ENCODE measurements at regions not wholly inside any gene's neighbourhood (a gene's known extent, or its start where the extent isn't known, plus 50 kb on each side); places are given as distances from the start of the nearest gene placed in this dataset.
"Not testable (repeated sequence)": the region's sequence is repeated elsewhere in the genome, so short reads cannot be mapped to it uniquely, and the experiment has no call there.

GRCh38 chr1:29767088-29767685 lies 530.9 kb downstream of the PTPRU start:
- no peak for DNase-seq

- no peak for DNase-seq
Observed at GRCh38 chr1:29762635-29763034, 526.3 kb downstream of the PTPRU start.

- DNase-seq, result no peak
Observed at GRCh38 chr1:29761159-29761928, 525.0 kb downstream of the PTPRU start.

DNA sequence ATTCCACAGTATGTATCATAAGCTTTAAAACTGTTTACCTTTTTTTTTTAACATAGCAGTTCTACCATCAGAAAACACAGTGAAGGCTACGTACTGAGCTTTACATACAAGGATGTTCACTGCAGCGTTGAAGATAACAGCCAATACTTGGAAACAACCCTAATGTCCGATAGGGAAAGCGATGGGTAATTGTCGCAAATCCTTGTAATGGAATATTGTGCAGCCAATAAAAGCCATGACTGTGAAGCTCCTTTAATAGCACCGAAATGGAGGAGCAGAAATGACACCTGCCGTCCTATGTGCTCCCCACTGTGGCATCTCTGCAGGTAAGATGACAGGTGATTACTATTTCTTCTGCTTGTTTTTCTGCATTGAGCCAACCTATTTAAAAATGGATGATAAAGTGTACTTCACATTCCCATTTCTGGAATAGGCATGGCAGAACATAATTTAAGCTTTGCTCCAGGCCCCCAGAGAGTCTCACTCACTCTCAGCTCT lies 523.8 kb downstream of the PTPRU start:
- no peak for DNase-seq

DNA sequence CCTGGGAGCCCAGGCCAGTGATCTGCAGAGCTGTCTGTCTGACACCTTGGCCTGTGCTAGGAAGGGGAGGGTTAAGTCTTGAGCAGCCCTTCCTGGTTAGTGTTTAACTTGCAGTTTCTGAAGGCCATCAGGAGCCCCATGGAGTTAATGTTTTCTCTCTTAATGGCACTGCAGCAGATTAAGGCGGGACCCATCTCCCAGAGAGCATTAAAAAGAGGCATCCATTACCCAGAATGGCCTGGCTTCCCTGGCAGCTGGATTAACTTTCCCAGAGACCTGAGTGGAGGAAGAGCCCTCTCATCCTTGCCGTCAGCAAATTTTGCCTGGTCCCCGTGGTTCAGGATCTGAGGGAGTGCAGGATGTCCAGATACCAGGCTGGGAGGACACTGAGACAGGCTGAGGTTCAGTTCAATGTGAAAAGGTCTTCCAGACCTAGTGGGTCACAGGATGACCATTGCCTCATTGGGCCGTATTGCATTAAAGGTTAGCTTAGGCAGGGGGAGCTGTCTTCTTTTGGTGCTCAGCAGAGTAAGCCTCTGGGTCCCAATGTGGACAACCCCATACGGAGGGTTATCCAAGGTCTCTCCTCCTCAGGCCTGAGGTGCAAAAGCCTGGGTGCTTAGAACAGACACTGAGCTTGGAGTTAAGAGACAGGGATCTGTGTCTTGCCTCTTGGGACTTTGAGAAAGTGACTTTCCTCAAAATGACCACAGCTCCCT lies 522.6 kb downstream of the PTPRU start:
- DNase-seq, result no peak

GRCh38 chr1:29757866-29758780 lies 521.8 kb downstream of the PTPRU start:
- DNase-seq, result no peak

GRCh38 chr1:29756901-29757725 lies 520.8 kb downstream of the PTPRU start:
- DNase-seq, result no peak

GRCh38 chr1:29756498-29756897 lies 520.2 kb downstream of the PTPRU start:
- DNase-seq, result no peak

DNA sequence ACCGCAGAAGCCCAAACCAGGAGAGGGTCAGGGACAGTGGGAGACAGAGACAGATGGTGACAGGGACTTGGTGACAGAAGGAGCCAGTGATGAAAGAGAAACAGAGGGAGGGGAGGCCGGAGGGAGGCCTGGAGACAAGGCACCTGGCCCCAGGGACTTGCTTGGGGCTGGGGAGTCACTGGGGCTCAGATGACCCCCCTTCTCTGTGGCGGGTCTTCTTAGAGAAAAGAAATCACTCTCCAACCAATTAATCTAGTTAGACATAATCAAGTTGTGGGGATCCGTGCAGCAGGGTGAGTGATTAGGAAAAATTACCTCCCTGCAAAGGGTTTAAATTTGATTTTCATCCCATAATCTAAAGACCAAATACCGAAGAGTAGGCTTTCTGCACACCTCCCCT lies 519.8 kb downstream of the PTPRU start:
- no peak for DNase-seq

GRCh38 chr1:29755412-29756015 lies 519.2 kb downstream of the PTPRU start:
- not testable (repeated sequence) for DNase-seq

- no peak for DNase-seq
Observed at GRCh38 chr1:29754573-29755375, 518.5 kb downstream of the PTPRU start.

DNA sequence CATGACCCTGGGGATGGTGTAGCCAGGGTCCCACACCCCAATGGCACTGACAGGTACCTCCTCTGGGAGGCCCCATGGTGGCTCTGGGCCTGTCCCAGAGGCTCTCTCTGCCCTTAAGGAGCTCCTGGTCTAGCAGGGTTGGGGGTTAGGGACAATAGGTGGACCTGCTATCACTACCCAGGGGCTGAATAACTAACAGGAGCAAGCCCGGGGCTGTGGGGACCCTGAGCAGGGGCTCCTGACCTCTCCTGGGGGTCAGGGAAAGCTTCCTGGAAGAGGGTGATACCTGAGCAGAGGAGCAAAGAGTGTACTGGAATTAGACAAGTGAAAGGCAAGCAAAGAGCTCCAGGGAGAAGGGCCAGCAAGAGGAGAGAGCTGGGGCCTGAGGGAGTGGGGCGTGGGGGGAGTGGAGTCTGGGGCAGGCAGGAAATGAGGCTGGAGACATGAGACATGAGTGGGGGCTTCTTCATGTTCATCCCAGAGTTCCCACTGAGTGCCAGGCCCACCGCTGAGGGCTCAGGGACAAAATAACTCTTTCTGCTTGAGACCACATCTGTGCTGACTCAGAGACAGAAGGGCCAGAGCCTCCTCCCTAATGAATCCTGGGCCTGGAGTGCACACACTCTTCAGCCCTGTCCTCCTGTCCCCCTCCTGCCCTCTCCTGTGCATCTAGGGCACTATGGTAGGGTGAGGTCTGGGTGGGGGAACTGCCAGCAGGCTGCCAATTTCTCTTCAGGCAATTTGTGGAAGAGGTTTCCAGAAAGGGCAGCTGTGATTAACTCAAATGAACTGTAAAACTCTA lies 517.6 kb downstream of the PTPRU start:
- DNase-seq, result no peak

- no peak for DNase-seq
Observed at GRCh38 chr1:29753244-29753643, 516.9 kb downstream of the PTPRU start.

- DNase-seq, result no peak
Observed at GRCh38 chr1:29752141-29752540, 515.8 kb downstream of the PTPRU start.

DNA sequence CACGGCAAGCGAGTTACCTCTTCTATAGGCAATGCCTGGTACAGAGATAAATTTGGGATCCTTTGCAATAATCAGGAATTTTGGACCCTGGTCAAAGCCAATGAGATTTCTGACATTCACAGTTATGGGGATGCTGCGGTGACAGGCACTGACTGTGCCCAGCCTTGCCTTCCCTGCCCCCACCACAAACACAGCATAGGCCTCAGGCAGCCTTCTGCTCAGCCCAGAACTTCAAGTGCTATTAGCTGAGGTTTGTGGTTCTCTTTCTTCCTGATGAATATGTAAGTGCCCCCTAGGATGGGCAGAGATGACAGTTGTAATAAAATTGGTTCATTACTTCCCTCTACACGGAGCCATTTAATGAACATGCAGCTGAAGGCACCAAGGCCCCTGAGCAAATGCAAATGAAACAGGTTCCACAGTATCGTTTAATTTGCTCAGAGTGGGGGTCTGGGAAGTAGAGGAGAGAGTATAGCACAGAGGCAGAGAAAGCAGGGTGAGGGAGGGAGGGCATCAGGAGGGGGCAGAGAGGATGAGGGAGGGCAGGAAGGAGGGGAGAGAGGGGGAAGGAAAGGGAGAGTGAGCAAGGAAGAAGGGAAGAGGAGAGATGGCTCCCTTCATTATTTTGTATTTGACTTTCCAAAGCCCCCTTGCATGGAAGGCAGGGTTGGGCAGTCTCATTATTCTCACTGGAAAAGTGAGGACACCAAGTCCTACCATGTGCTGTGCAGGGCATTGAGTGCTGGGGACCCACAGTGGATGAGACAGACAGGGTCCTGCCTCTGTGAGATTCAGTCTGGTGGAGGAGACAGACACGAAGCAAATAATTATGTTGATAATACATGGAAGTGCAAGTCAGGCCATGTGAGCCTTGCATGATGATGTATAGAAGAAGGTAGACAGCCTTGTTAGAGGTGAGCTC lies 513.0 kb downstream of the PTPRU start:
- no peak for DNase-seq

DNA sequence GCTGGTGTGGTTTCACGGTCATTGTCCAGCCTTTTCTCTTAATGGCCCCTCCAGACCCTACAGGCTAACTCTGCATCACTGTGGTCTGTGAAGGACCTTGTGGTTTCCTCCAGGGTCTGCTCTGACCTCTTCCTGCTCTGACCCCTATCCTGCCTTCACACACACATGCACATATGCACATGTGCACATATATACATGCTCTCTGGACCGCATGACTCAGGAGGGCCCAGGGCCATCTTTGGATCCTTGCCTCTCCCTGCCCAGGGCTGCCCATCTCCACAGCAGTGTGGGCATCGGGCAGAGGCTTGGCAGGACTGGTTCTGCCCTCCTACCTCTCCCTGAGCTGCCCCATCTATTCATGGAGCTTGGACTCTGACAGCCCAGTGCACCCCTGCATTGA lies 510.9 kb downstream of the PTPRU start:
- DNase-seq, result no peak

GRCh38 chr1:29746076-29746665 lies 509.8 kb downstream of the PTPRU start:
- DNase-seq, result no peak

Measured in CD4-positive, alpha-beta T cell treated with Interleukin-17A for 1 hour (primary cell).